ENCODE measurements at regions not wholly inside any gene's neighbourhood (a gene's known extent, or its start where the extent isn't known, plus 50 kb on each side); places are given as distances from the start of the nearest gene placed in this dataset.
A peak's percentile ranks its signal among the peaks of the same experiment; 100 is the strongest.

DNA sequence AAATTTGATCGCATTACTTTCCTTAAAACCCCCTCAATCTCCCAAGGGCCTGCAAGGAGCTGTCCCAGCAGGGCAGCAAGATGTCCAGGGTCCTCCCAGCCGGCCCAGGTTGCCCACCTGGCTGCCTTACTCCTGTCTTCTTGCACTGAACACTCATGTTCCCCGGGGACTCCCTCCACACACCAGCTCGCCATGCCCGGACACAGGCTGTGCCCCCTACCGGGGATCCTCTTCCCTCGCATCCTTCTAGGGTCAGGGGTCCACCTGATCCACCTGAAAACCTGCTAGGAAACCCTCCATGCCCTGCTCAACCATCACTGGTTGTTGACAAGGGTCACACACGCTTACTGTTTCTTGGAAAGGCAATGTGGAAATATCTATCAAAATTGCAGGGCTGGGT is 172.0 kb upstream of the MSX2 start:
- Histone ChIP-seq H3K9ac (ENCODE audit: extremely low read depth, low read length, poor library complexity, severe bottlenecking) (no peak overlapping the region), H3K27me3 (ENCODE audit: control insufficient read depth, insufficient read depth, low read length, poor library complexity, severe bottlenecking) (peaks cover 25% of the 10 kb centered on the region), H3K4me3 (ENCODE audit: low read length) (no peak overlapping the region), H3K9me3 (ENCODE audit: control insufficient read depth, low read length) (no peaks in the 10 kb centered on the region), H3K27ac (ENCODE audit: low read depth, low read length) (no peak overlapping the region), H3K4me1 (ENCODE audit: control insufficient read depth, insufficient read depth, low read length) (no peaks in the 10 kb centered on the region), H3K36me3 (ENCODE audit: control insufficient read depth, insufficient read depth, low read length) (no peaks in the 10 kb centered on the region)
- TF ChIP-seq, protein P1, sequence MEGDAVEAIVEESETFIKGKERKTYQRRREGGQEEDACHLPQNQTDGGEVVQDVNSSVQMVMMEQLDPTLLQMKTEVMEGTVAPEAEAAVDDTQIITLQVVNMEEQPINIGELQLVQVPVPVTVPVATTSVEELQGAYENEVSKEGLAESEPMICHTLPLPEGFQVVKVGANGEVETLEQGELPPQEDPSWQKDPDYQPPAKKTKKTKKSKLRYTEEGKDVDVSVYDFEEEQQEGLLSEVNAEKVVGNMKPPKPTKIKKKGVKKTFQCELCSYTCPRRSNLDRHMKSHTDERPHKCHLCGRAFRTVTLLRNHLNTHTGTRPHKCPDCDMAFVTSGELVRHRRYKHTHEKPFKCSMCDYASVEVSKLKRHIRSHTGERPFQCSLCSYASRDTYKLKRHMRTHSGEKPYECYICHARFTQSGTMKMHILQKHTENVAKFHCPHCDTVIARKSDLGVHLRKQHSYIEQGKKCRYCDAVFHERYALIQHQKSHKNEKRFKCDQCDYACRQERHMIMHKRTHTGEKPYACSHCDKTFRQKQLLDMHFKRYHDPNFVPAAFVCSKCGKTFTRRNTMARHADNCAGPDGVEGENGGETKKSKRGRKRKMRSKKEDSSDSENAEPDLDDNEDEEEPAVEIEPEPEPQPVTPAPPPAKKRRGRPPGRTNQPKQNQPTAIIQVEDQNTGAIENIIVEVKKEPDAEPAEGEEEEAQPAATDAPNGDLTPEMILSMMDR (conservative IDR thresholded peaks at IDR 0.05) = peak; percentile 53
- WGBS, 2 experiments (ENCODE audit: insufficient coverage in 1 of 2, insufficient read length in 1 of 2) = 82 to 93% methylated on average over 7 to 8 of the region's 8 CpGs
- H3K4me3 Mint-ChIP-seq = no peak overlapping the region
- peak; percentile 67 for DNase-seq
- no peaks in the 10 kb centered on the region for H3K36me3 Mint-ChIP-seq (ENCODE audit: low read depth)
- peaks cover 3% of the 10 kb centered on the region for H3K9me3 Mint-ChIP-seq
- H3K27me3 Mint-ChIP-seq (ENCODE audit: insufficient read depth) = peaks cover 25% of the 10 kb centered on the region
- H3K4me1 Mint-ChIP-seq = peaks cover 7% of the 10 kb centered on the region
- no peak overlapping the region for H3K27ac Mint-ChIP-seq

- Histone ChIP-seq H3K4me1 (ENCODE audit: control insufficient read depth, insufficient read depth, low read length) (no peaks in the 10 kb centered on the region), H3K27me3 (ENCODE audit: control insufficient read depth, insufficient read depth, low read length, poor library complexity, severe bottlenecking) (peaks cover 14% of the 10 kb centered on the region), H3K9me3 (ENCODE audit: control insufficient read depth, low read length) (no peaks in the 10 kb centered on the region), H3K9ac (ENCODE audit: extremely low read depth, low read length, poor library complexity, severe bottlenecking) (no peak overlapping the region), H3K36me3 (ENCODE audit: control insufficient read depth, insufficient read depth, low read length) (no peaks in the 10 kb centered on the region), H3K4me3 (ENCODE audit: low read length) (no peak overlapping the region), H3K27ac (ENCODE audit: low read depth, low read length) (no peak overlapping the region)
- no peak for DNase-seq
- TF ChIP-seq, protein P1 (conservative IDR thresholded peaks at IDR 0.05) = no peak
- H3K9me3 Mint-ChIP-seq = peaks cover 3% of the 10 kb centered on the region
- WGBS, 2 experiments (ENCODE audit: insufficient coverage in 1 of 2, insufficient read length in 1 of 2) = 86 to 97% methylated on average over 11 to 12 of the region's 12 CpGs
- no peak overlapping the region for H3K27ac Mint-ChIP-seq
- no peaks in the 10 kb centered on the region for H3K36me3 Mint-ChIP-seq (ENCODE audit: low read depth)
- H3K4me3 Mint-ChIP-seq = no peak overlapping the region
- H3K27me3 Mint-ChIP-seq (ENCODE audit: insufficient read depth) = peaks cover 18% of the 10 kb centered on the region
- peaks cover 7% of the 10 kb centered on the region for H3K4me1 Mint-ChIP-seq
Measured at GRCh38 chr5:174553556-174553955, 170.8 kb upstream of the MSX2 start.

DNA sequence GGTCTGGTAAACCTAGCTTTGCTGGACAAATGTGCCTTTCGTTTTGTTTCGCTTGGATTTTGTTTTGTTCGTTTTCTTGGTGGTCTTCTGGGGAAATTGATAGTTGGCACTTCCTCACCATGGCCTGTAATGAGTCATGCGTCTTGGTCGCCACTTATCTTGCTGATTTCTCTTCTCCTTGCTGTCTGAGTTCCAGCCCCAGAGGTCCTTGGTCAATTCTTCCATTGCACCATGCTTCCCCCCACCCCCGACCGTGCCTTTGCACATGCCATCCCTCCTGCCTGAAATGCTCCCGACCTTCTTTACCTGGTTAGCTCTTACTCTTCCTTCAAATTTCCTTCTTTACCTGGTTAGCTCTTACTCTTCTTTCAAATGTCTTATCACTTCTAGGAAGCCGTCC is 168.7 kb upstream of the MSX2 start:
- Mint-ChIP-seq H3K27ac (no peak overlapping the region), H3K36me3 (ENCODE audit: low read depth) (no peaks in the 10 kb centered on the region), H3K4me3 (no peak overlapping the region), H3K4me1 (peaks cover 7% of the 10 kb centered on the region), H3K9me3 (peaks cover 3% of the 10 kb centered on the region), H3K27me3 (ENCODE audit: insufficient read depth) (peaks cover 14% of the 10 kb centered on the region)
- DNase-seq = no peak
- 89 to 91% methylated on average over 7 to 9 of the region's 9 CpGs for WGBS, 2 experiments (ENCODE audit: insufficient coverage in 1 of 2, insufficient read length in 1 of 2)
- H3K27me3 ChIP-seq (ENCODE audit: control insufficient read depth, insufficient read depth, low read length, poor library complexity, severe bottlenecking) = peaks cover 8% of the 10 kb centered on the region
- TF ChIP-seq, protein P1 (conservative IDR thresholded peaks at IDR 0.05) = no peak
- no peak overlapping the region for H3K4me3 ChIP-seq (ENCODE audit: low read length)
- no peaks in the 10 kb centered on the region for H3K9me3 ChIP-seq (ENCODE audit: control insufficient read depth, low read length)
- H3K9ac ChIP-seq (ENCODE audit: extremely low read depth, low read length, poor library complexity, severe bottlenecking) = no peak overlapping the region
- H3K36me3 ChIP-seq (ENCODE audit: control insufficient read depth, insufficient read depth, low read length) = no peaks in the 10 kb centered on the region
- H3K27ac ChIP-seq (ENCODE audit: low read depth, low read length) = no peak overlapping the region
- H3K4me1 ChIP-seq (ENCODE audit: control insufficient read depth, insufficient read depth, low read length) = no peaks in the 10 kb centered on the region

Measured in endodermal cell (in vitro differentiated cells).